ENCODE measurements at regions not wholly inside any gene's neighbourhood (a gene's known extent, or its start where the extent isn't known, plus 50 kb on each side); places are given as distances from the start of the nearest gene placed in this dataset.
"Not testable (repeated sequence)": the region's sequence is repeated elsewhere in the genome, so short reads cannot be mapped to it uniquely, and the experiment has no call there.

GRCh38 chrX:1103360-1103759 is 109.1 kb downstream of the CRLF2 start:
- TF ChIP-seq CTCF (IDR thresholded peaks at IDR 0.05; ENCODE audit: low read depth, low read length) = no peak
- H3K36me3 ChIP-seq = no peaks in the 10 kb centered on the region
- no peak for DNase-seq
- no peaks in the 10 kb centered on the region for H3K27me3 ChIP-seq
- no peak overlapping the region for H3K4me3 ChIP-seq (ENCODE audit: low read depth, low read length)
- no peaks in the 10 kb centered on the region for H3K4me1 ChIP-seq
- H3K9me3 ChIP-seq = no peaks in the 10 kb centered on the region

- no peaks in the 10 kb centered on the region for H3K4me1 ChIP-seq
- no peaks in the 10 kb centered on the region for H3K9me3 ChIP-seq
- no peak for DNase-seq
- H3K36me3 ChIP-seq = no peaks in the 10 kb centered on the region
- no peaks in the 10 kb centered on the region for H3K27me3 ChIP-seq
- TF ChIP-seq CTCF (IDR thresholded peaks at IDR 0.05; ENCODE audit: low read depth, low read length) = no peak
- no peak overlapping the region for H3K4me3 ChIP-seq (ENCODE audit: low read depth, low read length)
Measured at GRCh38 chrX:1102786-1103185, 109.7 kb downstream of the CRLF2 start.

GRCh38 chrX:1102221-1102620 is 110.2 kb downstream of the CRLF2 start:
- H3K36me3 ChIP-seq; H3K4me1 ChIP-seq; DNase-seq; H3K27me3 ChIP-seq; H3K4me3 ChIP-seq (ENCODE audit: low read depth, low read length); H3K9me3 ChIP-seq: not testable (repeated sequence)

GRCh38 chrX:1099146-1099770 is 113.2 kb downstream of the CRLF2 start:
- TF ChIP-seq CTCF (IDR thresholded peaks at IDR 0.05; ENCODE audit: low read depth, low read length) = no peak
- H3K27me3 ChIP-seq = no peaks in the 10 kb centered on the region
- no peak overlapping the region for H3K4me3 ChIP-seq (ENCODE audit: low read depth, low read length)
- no peaks in the 10 kb centered on the region for H3K4me1 ChIP-seq
- DNase-seq = no peak
- no peaks in the 10 kb centered on the region for H3K36me3 ChIP-seq
- no peaks in the 10 kb centered on the region for H3K9me3 ChIP-seq

GRCh38 chrX:1097328-1097727 is 115.1 kb downstream of the CRLF2 start:
- Histone ChIP-seq H3K36me3 (no peaks in the 10 kb centered on the region), H3K4me3 (ENCODE audit: low read depth, low read length) (no peak overlapping the region), H3K27me3 (no peaks in the 10 kb centered on the region), H3K4me1 (no peaks in the 10 kb centered on the region), H3K9me3 (no peaks in the 10 kb centered on the region)
- no peak for TF ChIP-seq CTCF (IDR thresholded peaks at IDR 0.05; ENCODE audit: low read depth, low read length)
- DNase-seq = no peak

GRCh38 chrX:1094566-1095333 is 117.7 kb downstream of the CRLF2 start:
- Histone ChIP-seq H3K36me3 (no peaks in the 10 kb centered on the region), H3K9me3 (no peaks in the 10 kb centered on the region), H3K27me3 (no peaks in the 10 kb centered on the region), H3K4me1 (no peaks in the 10 kb centered on the region), H3K4me3 (ENCODE audit: low read depth, low read length) (no peak overlapping the region)
- TF ChIP-seq CTCF (IDR thresholded peaks at IDR 0.05; ENCODE audit: low read depth, low read length) = no peak
- DNase-seq = no peak

Data from BE2C (cell line).